Activated naive CD4-positive, alpha-beta T cell treated with anti-CD3 and anti-CD28 coated beads, Interleukin-2, amount 10 ng/mL, durations not matched to agents 7 days and 5 days (primary cell): ENCODE measurements at regions not wholly inside any gene's neighbourhood (a gene's known extent, or its start where the extent isn't known, plus 50 kb on each side); places are given as distances from the start of the nearest gene placed in this dataset.

ENCODE experiments used
- CTCF ChIA-PET: fragments of 350-600 bp; sonication (Branson Sonifier 250); formaldehyde crosslinking; loops from one replicate; lab custom pipeline; 2021; ENCODE audit warnings: antibody characterized with exemption; lab: Charles Lee
- DNase-seq: peaks from one replicate; pipeline ENCODE4 v3.0.0-alpha.2; 2020
- H3K27ac Mint-ChIP-seq: one replicate; pipeline ENCODE4 v1.8.0; 2021; ENCODE audit warnings: mild to moderate bottlenecking, moderate library complexity, mixed read lengths
- H3K27me3 Mint-ChIP-seq: one replicate; pipeline ENCODE4 v1.8.0; 2021; ENCODE audit warnings: mild to moderate bottlenecking, mixed read lengths
- H3K36me3 Mint-ChIP-seq: one replicate; pipeline ENCODE4 v1.8.0; 2021; ENCODE audit warnings: mixed read lengths
- H3K4me1 Mint-ChIP-seq: one replicate; pipeline ENCODE4 v1.8.0; 2021; ENCODE audit warnings: mixed read lengths
- H3K4me3 Mint-ChIP-seq: one replicate; pipeline ENCODE4 v1.8.0; 2021; ENCODE audit warnings: mild to moderate bottlenecking, moderate library complexity, mixed read lengths
- H3K9me3 Mint-ChIP-seq: one replicate; pipeline ENCODE4 v1.8.0; 2021; ENCODE audit warnings: mixed read lengths

- CTCF ChIA-PET: no interaction called here
- Mint-ChIP-seq H3K27ac (no peak overlapping the region), H3K36me3 (no peaks in the 10 kb centered on the region), H3K4me3 (no peak overlapping the region), H3K4me1 (no peaks in the 10 kb centered on the region), H3K27me3 (no peaks in the 10 kb centered on the region), H3K9me3 (peaks cover 9% of the 10 kb centered on the region)
- DNase-seq: no peak
Measured at GRCh38 chr4:28386776-28387175, 1526.1 kb downstream of the STIM2 start.

- no peak for DNase-seq
- H3K27me3 Mint-ChIP-seq: no peaks in the 10 kb centered on the region
- no peak overlapping the region for H3K4me3 Mint-ChIP-seq
- H3K36me3 Mint-ChIP-seq: no peaks in the 10 kb centered on the region
- peaks cover 4% of the 10 kb centered on the region for H3K9me3 Mint-ChIP-seq
- H3K27ac Mint-ChIP-seq: no peak overlapping the region
- H3K4me1 Mint-ChIP-seq: no peaks in the 10 kb centered on the region
- CTCF ChIA-PET: no interaction called here
Measured at GRCh38 chr4:28388471-28388870, 1527.8 kb downstream of the STIM2 start.

- Mint-ChIP-seq H3K27ac (no peak overlapping the region), H3K4me3 (no peak overlapping the region), H3K27me3 (no peaks in the 10 kb centered on the region), H3K9me3 (peaks cover 5% of the 10 kb centered on the region), H3K36me3 (no peaks in the 10 kb centered on the region), H3K4me1 (no peaks in the 10 kb centered on the region)
- CTCF ChIA-PET: no interaction called here
- no peak for DNase-seq
Measured at GRCh38 chr4:28391877-28392276, 1531.2 kb downstream of the STIM2 start.

- DNase-seq: no peak
- Mint-ChIP-seq H3K9me3 (peaks cover 18% of the 10 kb centered on the region), H3K4me1 (no peaks in the 10 kb centered on the region), H3K36me3 (no peaks in the 10 kb centered on the region), H3K27ac (no peak overlapping the region), H3K27me3 (no peaks in the 10 kb centered on the region), H3K4me3 (no peak overlapping the region)
- CTCF ChIA-PET: no interaction called here
Measured at GRCh38 chr4:28402751-28403150, 1542.1 kb downstream of the STIM2 start.

GRCh38 chr4:28421221-28421620 is 1560.6 kb downstream of the STIM2 start:
- no peak overlapping the region for H3K27ac Mint-ChIP-seq
- no peaks in the 10 kb centered on the region for H3K36me3 Mint-ChIP-seq
- CTCF ChIA-PET: no interaction called here
- H3K9me3 Mint-ChIP-seq: peaks cover 4% of the 10 kb centered on the region
- no peak for DNase-seq
- H3K4me3 Mint-ChIP-seq: no peak overlapping the region
- H3K4me1 Mint-ChIP-seq: no peaks in the 10 kb centered on the region
- no peaks in the 10 kb centered on the region for H3K27me3 Mint-ChIP-seq

- Mint-ChIP-seq H3K4me1 (no peaks in the 10 kb centered on the region), H3K27ac (no peak overlapping the region), H3K9me3 (peaks cover 4% of the 10 kb centered on the region), H3K36me3 (no peaks in the 10 kb centered on the region), H3K27me3 (no peaks in the 10 kb centered on the region), H3K4me3 (no peak overlapping the region)
- no peak for DNase-seq
- CTCF ChIA-PET: no interaction called here
Measured at GRCh38 chr4:28426251-28426650, 1565.6 kb downstream of the STIM2 start.

- Mint-ChIP-seq H3K36me3 (no peaks in the 10 kb centered on the region), H3K27ac (no peak overlapping the region)
Measured at GRCh38 chr4:28427306-28428085, 1566.9 kb downstream of the STIM2 start.

GRCh38 chr4:28432348-28433025 is 1571.8 kb downstream of the STIM2 start:
- no peaks in the 10 kb centered on the region for H3K36me3 Mint-ChIP-seq
- no peak overlapping the region for H3K27ac Mint-ChIP-seq
- no peak overlapping the region for H3K4me3 Mint-ChIP-seq
- H3K9me3 Mint-ChIP-seq: peaks cover 8% of the 10 kb centered on the region
- no peaks in the 10 kb centered on the region for H3K27me3 Mint-ChIP-seq
- no peak for DNase-seq
- CTCF ChIA-PET: no interaction called here
- H3K4me1 Mint-ChIP-seq: no peaks in the 10 kb centered on the region

More at GRCh38 chr4:28427306-28428085, 1566.9 kb downstream of the STIM2 start:
- Mint-ChIP-seq H3K27me3 (no peaks in the 10 kb centered on the region), H3K4me3 (no peak overlapping the region), H3K9me3 (peaks cover 10% of the 10 kb centered on the region), H3K4me1 (no peaks in the 10 kb centered on the region)
- CTCF ChIA-PET: no interaction called here
- DNase-seq: no peak

GRCh38 chr4:28435314-28435713 is 1574.7 kb downstream of the STIM2 start:
- Mint-ChIP-seq H3K9me3 (peaks cover 9% of the 10 kb centered on the region), H3K27me3 (no peaks in the 10 kb centered on the region), H3K4me3 (no peak overlapping the region), H3K4me1 (no peaks in the 10 kb centered on the region), H3K36me3 (no peaks in the 10 kb centered on the region), H3K27ac (no peak overlapping the region)
- CTCF ChIA-PET: no interaction called here
- DNase-seq: no peak

GRCh38 chr4:28436191-28437080 is 1575.8 kb downstream of the STIM2 start:
- H3K36me3 Mint-ChIP-seq: no peaks in the 10 kb centered on the region
- H3K27ac Mint-ChIP-seq: no peak overlapping the region
- DNase-seq: no peak
- CTCF ChIA-PET: no interaction called here
- no peaks in the 10 kb centered on the region for H3K4me1 Mint-ChIP-seq
- no peaks in the 10 kb centered on the region for H3K27me3 Mint-ChIP-seq
- peaks cover 13% of the 10 kb centered on the region for H3K9me3 Mint-ChIP-seq
- no peak overlapping the region for H3K4me3 Mint-ChIP-seq

- no peak for DNase-seq
- CTCF ChIA-PET: no interaction called here
- no peak overlapping the region for H3K27ac Mint-ChIP-seq
- H3K27me3 Mint-ChIP-seq: no peaks in the 10 kb centered on the region
- no peaks in the 10 kb centered on the region for H3K4me1 Mint-ChIP-seq
- H3K36me3 Mint-ChIP-seq: no peaks in the 10 kb centered on the region
- peaks cover 6% of the 10 kb centered on the region for H3K9me3 Mint-ChIP-seq
- no peak overlapping the region for H3K4me3 Mint-ChIP-seq
Measured at GRCh38 chr4:28443371-28443770, 1582.7 kb downstream of the STIM2 start.

- H3K36me3 Mint-ChIP-seq: no peaks in the 10 kb centered on the region
- H3K9me3 Mint-ChIP-seq: peaks cover 6% of the 10 kb centered on the region
- DNase-seq: no peak
- no peak overlapping the region for H3K27ac Mint-ChIP-seq
- H3K4me3 Mint-ChIP-seq: no peak overlapping the region
- H3K27me3 Mint-ChIP-seq: no peaks in the 10 kb centered on the region
- CTCF ChIA-PET: no interaction called here
- no peaks in the 10 kb centered on the region for H3K4me1 Mint-ChIP-seq
Measured at GRCh38 chr4:28443801-28444412, 1583.3 kb downstream of the STIM2 start.

- Mint-ChIP-seq H3K9me3 (peaks cover 6% of the 10 kb centered on the region), H3K27me3 (no peaks in the 10 kb centered on the region), H3K4me3 (no peak overlapping the region), H3K27ac (no peak overlapping the region), H3K4me1 (no peaks in the 10 kb centered on the region), H3K36me3 (no peaks in the 10 kb centered on the region)
- CTCF ChIA-PET: no interaction called here
- DNase-seq: no peak
Measured at GRCh38 chr4:28444886-28445496, 1584.3 kb downstream of the STIM2 start.

- no peaks in the 10 kb centered on the region for H3K27me3 Mint-ChIP-seq
- H3K4me1 Mint-ChIP-seq: no peaks in the 10 kb centered on the region
- H3K27ac Mint-ChIP-seq: no peak overlapping the region
- H3K36me3 Mint-ChIP-seq: no peaks in the 10 kb centered on the region
- no peak for DNase-seq
- peaks cover 3% of the 10 kb centered on the region for H3K9me3 Mint-ChIP-seq
- H3K4me3 Mint-ChIP-seq: no peak overlapping the region
- CTCF ChIA-PET: no interaction called here
Measured at GRCh38 chr4:28449085-28449484, 1588.4 kb downstream of the STIM2 start.
